ENCODE measurements at regions not wholly inside any gene's neighbourhood (a gene's known extent, or its start where the extent isn't known, plus 50 kb on each side); places are given as distances from the start of the nearest gene placed in this dataset.

GRCh38 chr5:133846478-133847226 is 121.8 kb downstream of the C5orf15 start:
- TF ChIP-seq CTCF (IDR thresholded peaks at IDR 0.05) (no peak), POLR2A (IDR thresholded peaks at IDR 0.05) (no peak)

Data from right lobe of liver (tissue), 4 donors.